ENCODE measurements at regions not wholly inside any gene's neighbourhood (a gene's known extent, or its start where the extent isn't known, plus 50 kb on each side); places are given as distances from the start of the nearest gene placed in this dataset.

- ChIA-PET SMC1A (ENCODE audit: uncharacterized antibody, unreplicated experiment) (interaction anchor here (0.6 to 1.5 kb wide), 5 partner anchors 42 to 473 kb away, joined by 3 to 5 read pairs (median 3); no protein-coding TSS in a partner anchor), RAD21 (ENCODE audit: unreplicated experiment) (interaction anchor here (1.3 kb wide), 1 partner anchor 17 kb away, joined by 3 read pairs; no protein-coding TSS in a partner anchor), POLR2A (no interaction called here), CTCF (interaction anchor here (1.3 to 1.6 kb wide), 2 partner anchors 67 to 232 kb away, joined by 4 read pairs; no protein-coding TSS in a partner anchor)
- Histone ChIP-seq H3K27me3 (replicated peaks in 1 of 2; ENCODE audit: control insufficient read depth in 2 of 2, insufficient read depth in 2 of 2, low read length in 1 of 2) (no peaks in the 10 kb centered on the region), H3K4me2 (ENCODE audit: control insufficient read depth, insufficient read depth) (no peak overlapping the region), H3K4me3 (no peak overlapping the region), H3K4me1 (ENCODE audit: control insufficient read depth, insufficient read depth, low read length) (no peaks in the 10 kb centered on the region), H3K27ac (ENCODE audit: control insufficient read depth, insufficient read depth) (no peak overlapping the region), H2AFZ (ENCODE audit: control insufficient read depth, low read depth, low read length) (no peak overlapping the region), H4K20me1 (ENCODE audit: control insufficient read depth, insufficient read depth) (no peaks in the 10 kb centered on the region), H3K9ac (ENCODE audit: control insufficient read depth, insufficient read depth, low read length) (no peak overlapping the region), H3K36me3 (ENCODE audit: control insufficient read depth in 2 of 2, insufficient read depth in 2 of 2, low read length in 1 of 2) (no peaks in the 10 kb centered on the region), H3K79me2 (ENCODE audit: control insufficient read depth, insufficient read depth, low read length) (no peaks in the 10 kb centered on the region), H3K9me3 (replicated peaks; ENCODE audit: control insufficient read depth, insufficient read depth, low read length) (no peaks in the 10 kb centered on the region)
- ATAC-seq, result no peak
- FAIRE-seq, result no peak
- BruUV-seq (replicated peaks), result no TSS peak
- DNase-seq (ENCODE audit: low read depth, low spot score), result no peak
- in situ Hi-C loops (cut with MboI), result no loop called here
- intact Hi-C loops (cut with micrococcal nuclease; ENCODE audit: unreplicated experiment), result no loop called here
- 86% methylated on average over 2 of the region's 2 CpGs for WGBS (ENCODE audit: insufficient coverage, insufficient replicate concordance, low lambda C conversion rate, missing lambda C conversion rate)
- TF ChIP-seq EED (IDR thresholded peaks at IDR 0.05; ENCODE audit: low read depth), result no peak
- TF ChIP-seq RELA (IDR thresholded peaks at IDR 0.05; ENCODE audit: borderline replicate concordance, partially characterized antibody), result no peak
- no peak for TF ChIP-seq ATF3 (IDR thresholded peaks at IDR 0.05; ENCODE audit: borderline replicate concordance, extremely low read depth, low read depth, low read length)
- TF ChIP-seq IRF3 (IDR thresholded peaks at IDR 0.05), result no peak
- TF ChIP-seq PRDM15 (CRISPR knock-in tag; IDR thresholded peaks at IDR 0.05), result no peak
- no peak for TF ChIP-seq BRCA1 (IDR thresholded peaks at IDR 0.05; ENCODE audit: low read depth, low read length)
- no peak for TF ChIP-seq NKRF (conservative IDR thresholded peaks at IDR 0.05)
- TF ChIP-seq CEBPB (IDR thresholded peaks at IDR 0.05; ENCODE audit: borderline replicate concordance in 1 of 2, low read depth in 2 of 2, low read length in 2 of 2), result no peak
- no peak for TF ChIP-seq NRF1 (conservative IDR thresholded peaks at IDR 0.05; ENCODE audit: low read depth, low read length)
- no peak for TF ChIP-seq TBL1XR1 (IDR thresholded peaks at IDR 0.05; ENCODE audit: low read depth, low read length)
- TF ChIP-seq E2F8 (IDR thresholded peaks at IDR 0.05; ENCODE audit: low read depth, partially characterized antibody), result no peak
These were observed 251.5 kb upstream of the FN1 start for GRCh38 chr2:215687149-215688031.
